HG03342 (cell line): ENCODE measurements at regions not wholly inside any gene's neighbourhood (a gene's known extent, or its start where the extent isn't known, plus 50 kb on each side); places are given as distances from the start of the nearest gene placed in this dataset.
"Not testable (repeated sequence)": the region's sequence is repeated elsewhere in the genome, so short reads cannot be mapped to it uniquely, and the experiment has no call there.

Experiments used
- ATAC-seq: cut with Tn5 transposase; IDR thresholded peaks from one replicate; pipeline ENCODE4 v1.9.1; 2021; ENCODE audit warnings: mild to moderate bottlenecking, moderate library complexity; ENCODE audit not compliant: unreplicated experiment

- no peak for ATAC-seq
Measured at GRCh38 chr4:152072906-152073305, 312.1 kb upstream of the GATB start.

- ATAC-seq: no peak
Measured at GRCh38 chr4:152072001-152072485, 311.2 kb upstream of the GATB start.

GRCh38 chr4:152070854-152071253 lies 310.0 kb upstream of the GATB start:
- ATAC-seq: no peak

GRCh38 chr4:152068866-152069265 lies 308.1 kb upstream of the GATB start:
- ATAC-seq: no peak

- no peak for ATAC-seq
Measured at GRCh38 chr4:152065545-152065944, 304.7 kb upstream of the GATB start.

GRCh38 chr4:152064753-152065152 lies 303.9 kb upstream of the GATB start:
- ATAC-seq: no peak

GRCh38 chr4:152064282-152064681 lies 303.5 kb upstream of the GATB start:
- no peak for ATAC-seq

GRCh38 chr4:152063621-152064240 lies 302.9 kb upstream of the GATB start:
- ATAC-seq: no peak

GRCh38 chr4:152062936-152063620 lies 302.3 kb upstream of the GATB start:
- ATAC-seq: no peak

GRCh38 chr4:152054731-152055130 lies 293.9 kb upstream of the GATB start:
- ATAC-seq: no peak

- ATAC-seq: no peak
Measured at GRCh38 chr4:152052451-152053057, 291.7 kb upstream of the GATB start.

GRCh38 chr4:152051332-152051731 lies 290.5 kb upstream of the GATB start:
- not testable (repeated sequence) for ATAC-seq

GRCh38 chr4:152050106-152050505 lies 289.3 kb upstream of the GATB start:
- ATAC-seq: no peak

- ATAC-seq: no peak
Measured at GRCh38 chr4:152047451-152047850, 286.6 kb upstream of the GATB start.

- peak; percentile 40 for ATAC-seq
Measured at GRCh38 chr4:152045807-152046571, 285.2 kb upstream of the GATB start.

GRCh38 chr4:152045449-152045806 lies 284.6 kb upstream of the GATB start:
- ATAC-seq: peak; percentile 38

GRCh38 chr4:152044331-152045036 lies 283.7 kb upstream of the GATB start:
- ATAC-seq: no peak

GRCh38 chr4:152041295-152041694 lies 280.5 kb upstream of the GATB start:
- ATAC-seq: no peak

- ATAC-seq: no peak
Measured at GRCh38 chr4:152039691-152040090, 278.9 kb upstream of the GATB start.

GRCh38 chr4:152039023-152039481 lies 278.2 kb upstream of the GATB start:
- no peak for ATAC-seq

GRCh38 chr4:152038238-152038637 lies 277.4 kb upstream of the GATB start:
- no peak for ATAC-seq
